COLO668 (cell line): ENCODE measurements at regions not wholly inside any gene's neighbourhood (a gene's known extent, or its start where the extent isn't known, plus 50 kb on each side); places are given as distances from the start of the nearest gene placed in this dataset.
"Not testable (repeated sequence)": the region's sequence is repeated elsewhere in the genome, so short reads cannot be mapped to it uniquely, and the experiment has no call there.

Experiments
- DNase-seq: peaks from one replicate; lab custom pipeline; 2025; ENCODE audit not compliant: unreplicated experiment; lab: John Stamatoyannopoulos, UW

DNA sequence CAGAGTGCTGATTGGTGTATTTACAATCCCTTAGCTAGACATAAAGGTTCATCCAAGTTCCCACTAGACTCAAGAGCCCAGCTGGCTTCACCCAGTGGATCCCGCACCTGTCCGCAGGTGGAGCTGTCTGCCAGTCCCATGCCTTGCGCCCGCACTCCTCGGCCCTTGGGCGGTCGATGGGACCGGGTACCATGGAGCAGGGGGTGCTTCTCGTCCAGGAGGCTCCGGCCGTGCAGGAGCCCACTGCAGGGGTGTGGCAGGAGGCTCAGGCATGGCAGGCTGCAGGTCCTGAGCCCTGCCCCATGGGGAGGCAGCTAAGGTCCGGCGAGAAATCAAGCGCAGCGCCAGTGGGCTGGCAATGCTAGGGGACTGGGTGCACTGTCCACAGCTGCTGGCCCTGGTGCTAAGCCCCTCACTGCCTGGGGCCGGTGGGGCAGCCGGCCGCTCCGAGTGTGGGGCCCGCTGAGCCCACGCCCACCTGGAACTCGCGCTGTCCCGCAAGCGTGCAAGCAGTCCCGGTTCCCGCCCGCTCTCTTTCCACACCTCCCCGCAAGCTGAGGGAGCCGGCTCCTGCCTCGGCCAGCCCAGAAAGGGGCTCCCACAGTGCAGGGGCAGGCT, 1206.3 kb downstream of the OTOL1 start:
- DNase-seq: no peak

DNA sequence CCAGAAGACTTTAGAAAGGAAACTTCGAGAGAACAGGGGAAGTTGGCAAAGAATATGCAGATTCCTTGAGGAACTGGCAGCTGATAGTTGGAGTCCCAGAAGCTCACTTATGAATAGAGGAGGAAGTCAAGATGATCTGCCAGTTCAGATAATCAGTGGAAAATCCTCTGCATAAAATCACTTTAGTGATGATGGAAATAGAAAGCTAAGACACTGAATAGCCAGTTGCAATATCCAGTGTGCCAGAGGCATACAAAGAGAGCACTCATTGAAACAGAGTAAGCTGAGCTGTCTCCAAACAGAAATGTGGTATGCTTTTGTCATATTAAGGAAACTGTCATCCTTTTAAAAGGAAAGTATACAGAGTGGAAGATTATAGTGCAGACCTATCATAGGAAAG, 1207.6 kb downstream of the OTOL1 start:
- no peak for DNase-seq

- no peak for DNase-seq
These were observed 1208.3 kb downstream of the OTOL1 start for GRCh38 chr3:162704799-162705385.

DNA sequence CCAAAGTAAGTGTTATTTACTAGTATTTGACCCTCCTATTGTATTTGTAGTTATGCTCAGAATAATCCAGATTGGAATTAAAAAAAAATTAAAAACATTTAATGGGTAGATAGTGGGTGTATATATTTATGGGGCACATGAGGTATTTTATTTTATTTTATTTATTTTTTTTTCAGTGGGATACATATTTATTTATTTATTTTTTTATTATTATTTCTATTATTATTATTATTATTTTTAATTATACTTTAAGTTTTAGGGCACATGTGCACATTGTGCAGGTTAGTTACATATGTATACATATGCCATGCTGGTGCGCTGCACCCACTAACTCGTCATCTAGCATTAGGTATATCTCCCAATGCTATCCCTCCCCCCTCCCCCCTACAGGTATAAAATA, 1211.8 kb downstream of the OTOL1 start:
- not testable (repeated sequence) for DNase-seq

DNA sequence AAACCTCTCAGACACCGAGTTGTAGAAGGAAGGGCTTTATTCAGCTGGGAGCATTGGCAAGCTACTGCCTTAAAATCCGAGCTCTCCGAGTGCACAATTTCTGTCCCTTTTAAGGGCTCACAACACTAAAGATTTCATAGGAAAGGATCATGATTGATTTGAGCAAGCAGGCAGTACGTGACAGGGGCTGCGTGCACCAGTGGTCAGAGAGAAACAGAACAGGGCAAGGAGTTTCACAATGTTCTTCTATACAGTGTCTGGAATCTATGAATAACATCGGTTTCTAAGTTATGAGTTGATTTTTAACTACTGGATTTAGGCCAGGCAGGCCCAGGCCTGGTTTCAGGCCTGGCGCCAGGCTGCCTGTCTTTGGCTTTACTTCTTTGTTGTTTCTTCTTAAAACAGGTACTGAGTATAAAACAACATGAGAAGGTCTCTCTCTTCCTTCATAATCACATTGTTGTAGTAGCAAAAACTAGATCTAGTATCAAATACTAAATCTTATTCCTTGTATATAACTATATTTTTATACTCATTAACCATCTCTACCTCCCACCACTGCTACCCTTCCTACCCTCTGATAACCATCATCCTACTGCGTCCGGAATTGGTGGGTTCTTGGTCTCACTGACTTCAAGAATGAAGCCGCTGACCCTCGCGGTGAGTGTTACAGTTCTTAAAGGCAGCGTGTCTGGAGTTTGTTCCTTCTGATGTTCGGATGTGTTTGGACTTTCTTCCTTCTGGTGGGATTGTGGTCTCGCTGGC, 1212.5 kb downstream of the OTOL1 start:
- DNase-seq: not testable (repeated sequence)

DNA sequence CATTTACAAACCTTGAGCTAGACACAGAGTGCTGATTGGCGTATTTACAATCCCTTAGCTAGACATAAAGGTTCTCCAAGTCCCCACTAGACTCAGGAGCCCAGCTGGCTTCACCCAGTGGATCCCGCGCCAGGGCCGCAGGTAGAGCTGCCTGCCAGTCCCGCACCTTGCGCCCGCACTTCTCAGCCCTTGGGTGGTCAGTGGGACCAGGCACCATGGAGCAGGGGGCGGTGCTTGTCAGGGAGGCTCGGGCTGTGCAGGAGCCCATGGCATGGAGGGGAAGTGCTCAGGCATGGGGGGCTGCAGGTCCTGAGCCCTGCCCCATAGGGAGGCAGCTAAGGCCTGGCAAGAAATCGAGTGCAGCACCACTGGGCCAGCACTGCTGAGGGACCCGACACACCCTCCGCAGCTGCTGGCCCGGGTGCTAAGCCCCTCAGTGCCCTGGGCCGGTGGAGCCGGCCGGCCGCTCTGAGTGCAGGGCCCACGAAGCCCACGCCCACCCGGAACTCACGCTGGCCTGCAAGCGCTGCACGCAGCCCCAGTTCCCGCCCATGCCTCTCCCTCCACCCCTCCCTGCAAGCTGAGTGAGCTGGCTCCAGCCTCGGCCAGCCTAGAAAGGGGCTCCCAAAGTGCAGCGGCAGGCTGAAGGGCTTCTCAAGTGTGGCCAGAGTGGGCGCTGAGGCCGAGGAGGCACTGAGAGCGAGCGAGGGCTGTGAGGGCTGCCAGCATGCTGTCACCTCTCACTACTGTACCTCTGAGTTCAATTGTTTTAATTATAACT, 1213.9 kb downstream of the OTOL1 start:
- DNase-seq: no peak

GRCh38 chr3:162717074-162717473, 1220.5 kb downstream of the OTOL1 start:
- DNase-seq: not testable (repeated sequence)

DNA sequence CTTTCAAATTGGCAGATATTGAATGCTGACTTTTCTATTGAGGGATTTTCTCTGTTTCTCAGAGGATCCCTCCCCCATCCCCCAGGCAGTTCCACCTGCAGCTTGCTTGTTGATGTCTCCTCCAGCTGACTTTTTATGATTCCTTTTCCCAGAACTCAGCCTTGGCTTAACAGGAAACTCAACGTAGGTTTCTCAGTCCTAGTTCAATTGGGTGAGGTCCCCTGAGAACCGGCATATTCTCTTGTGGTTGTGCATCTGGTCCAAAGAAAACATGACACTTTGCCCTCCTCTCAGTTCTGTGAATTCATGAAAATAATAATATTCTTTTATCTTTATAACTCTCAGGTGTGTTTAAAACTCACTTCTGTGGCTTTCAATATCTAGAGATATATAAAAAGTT, 1222.1 kb downstream of the OTOL1 start:
- no peak for DNase-seq

GRCh38 chr3:162719684-162720341, 1223.2 kb downstream of the OTOL1 start:
- no peak for DNase-seq

GRCh38 chr3:162721736-162722135, 1225.1 kb downstream of the OTOL1 start:
- no peak for DNase-seq

DNA sequence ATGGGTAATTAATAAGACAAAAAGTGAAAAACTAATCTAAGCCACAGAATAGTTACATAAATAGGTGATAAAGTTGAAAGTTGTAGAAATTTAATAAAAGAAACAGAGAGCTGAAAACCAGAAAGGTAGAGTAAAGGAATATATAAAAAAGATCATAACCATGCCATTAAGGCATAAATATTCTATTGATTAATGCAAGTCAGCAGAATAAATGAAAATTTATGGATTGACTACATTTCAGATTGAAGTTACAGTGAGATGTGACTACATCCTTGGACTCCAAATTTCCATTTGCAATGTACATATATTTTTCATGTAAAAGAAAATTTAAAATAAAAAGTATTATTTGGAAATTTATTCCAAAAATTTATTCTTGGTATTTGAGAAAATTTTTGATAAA, 1225.7 kb downstream of the OTOL1 start:
- DNase-seq: no peak

DNA sequence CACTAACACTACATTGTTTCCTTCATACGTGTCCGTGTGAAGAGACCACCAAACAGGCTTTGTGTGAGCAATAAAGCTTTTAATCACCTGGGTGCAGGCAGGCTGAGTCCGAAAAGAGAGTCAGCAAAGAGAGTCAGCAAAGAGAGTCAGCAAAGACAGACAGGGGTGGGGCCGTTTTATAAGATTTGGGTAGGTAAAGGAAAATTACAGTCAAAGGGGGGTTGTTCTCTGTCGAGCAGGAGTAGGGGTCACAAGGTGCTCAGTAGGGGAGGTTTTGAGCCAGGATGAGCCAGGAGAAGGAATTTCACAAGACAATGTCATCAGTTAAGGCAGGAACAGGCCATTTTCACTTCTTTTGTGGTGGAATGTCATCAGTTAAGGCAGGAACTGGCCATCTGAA, 1226.2 kb downstream of the OTOL1 start:
- not testable (repeated sequence) for DNase-seq

DNA sequence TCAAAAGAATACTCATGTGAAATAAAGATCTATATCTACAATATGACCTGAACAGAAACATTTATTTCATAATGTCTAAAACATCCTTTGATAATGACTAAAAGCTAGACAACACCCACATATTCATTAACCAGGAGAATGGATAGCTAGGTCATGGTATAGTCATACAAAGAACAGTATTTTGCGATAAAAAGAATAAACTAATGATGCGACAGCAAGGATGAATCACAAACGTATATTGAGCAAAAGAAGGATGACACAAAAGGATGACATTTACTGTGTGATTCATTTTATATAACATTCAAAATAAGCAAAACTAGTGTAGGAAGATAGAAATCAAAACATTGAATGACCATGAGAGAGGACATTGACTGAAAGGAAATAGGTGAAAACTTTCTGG, 1233.1 kb downstream of the OTOL1 start:
- no peak for DNase-seq

DNA sequence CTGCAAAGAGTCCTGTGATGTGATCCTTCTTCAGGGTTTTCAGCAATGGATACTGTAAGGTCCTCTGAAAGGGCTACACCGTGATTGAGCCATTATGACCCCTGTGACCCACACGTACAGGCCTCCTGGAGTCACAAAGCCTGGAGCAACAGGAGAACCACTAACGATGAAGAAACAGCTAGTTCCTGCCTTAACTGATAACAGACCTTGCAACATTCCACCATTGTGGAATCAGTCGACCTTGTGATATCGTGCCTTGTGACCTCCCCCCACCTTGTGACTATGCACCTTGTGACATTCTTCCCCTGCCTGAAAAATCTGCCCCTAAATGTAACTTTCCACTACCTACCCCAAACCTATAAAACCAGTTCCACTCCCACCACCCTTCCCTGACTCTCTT, 1235.4 kb downstream of the OTOL1 start:
- not testable (repeated sequence) for DNase-seq

DNA sequence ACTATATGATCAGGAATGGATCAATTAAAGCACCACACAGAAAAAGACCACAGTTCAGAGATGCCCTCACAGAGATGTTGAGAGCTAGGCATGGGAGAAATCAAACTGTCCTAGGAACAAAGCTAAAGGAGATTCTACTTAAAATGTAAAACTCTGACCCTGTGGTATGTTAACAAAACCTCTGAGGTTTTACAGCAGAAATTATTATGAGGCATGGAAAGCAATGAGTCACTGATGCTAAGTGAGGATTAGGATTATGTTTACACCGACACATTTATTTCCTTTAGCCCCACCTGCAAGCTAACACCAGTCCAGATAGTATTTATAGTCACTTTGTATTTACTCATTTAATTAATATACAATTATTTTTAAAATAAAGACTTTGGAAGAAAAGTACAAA, 1242.2 kb downstream of the OTOL1 start:
- no peak for DNase-seq

DNA sequence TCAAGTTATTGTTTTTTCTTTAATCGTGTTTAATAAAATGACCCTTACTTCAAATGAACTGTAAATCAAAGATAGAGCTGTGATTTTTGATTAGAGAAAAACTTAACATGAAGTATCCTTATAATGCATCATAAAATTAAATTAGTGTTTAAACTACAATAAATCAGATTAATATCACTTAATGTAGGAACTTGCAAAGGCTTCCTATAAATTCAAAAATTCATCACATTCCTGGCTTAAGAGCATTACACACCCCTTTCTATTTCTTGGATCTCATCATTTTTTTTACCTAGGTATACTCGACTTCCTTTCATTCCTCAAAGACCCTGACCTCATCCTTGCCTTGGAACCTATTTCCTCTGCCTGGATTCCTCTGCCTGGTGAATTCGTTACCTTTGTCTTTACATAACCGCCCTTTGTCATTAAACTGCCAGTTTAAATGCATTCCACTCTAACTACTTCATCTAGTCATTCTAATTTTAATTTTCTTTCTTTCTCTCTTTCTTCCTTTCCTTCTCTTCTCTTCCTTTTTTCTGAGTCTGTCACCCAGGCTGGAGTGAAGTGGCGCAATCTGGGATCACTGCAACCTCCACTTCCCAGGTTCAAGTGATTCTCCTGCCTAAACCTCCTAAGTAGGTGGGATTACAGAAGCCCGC, 1244.5 kb downstream of the OTOL1 start:
- DNase-seq: no peak

DNA sequence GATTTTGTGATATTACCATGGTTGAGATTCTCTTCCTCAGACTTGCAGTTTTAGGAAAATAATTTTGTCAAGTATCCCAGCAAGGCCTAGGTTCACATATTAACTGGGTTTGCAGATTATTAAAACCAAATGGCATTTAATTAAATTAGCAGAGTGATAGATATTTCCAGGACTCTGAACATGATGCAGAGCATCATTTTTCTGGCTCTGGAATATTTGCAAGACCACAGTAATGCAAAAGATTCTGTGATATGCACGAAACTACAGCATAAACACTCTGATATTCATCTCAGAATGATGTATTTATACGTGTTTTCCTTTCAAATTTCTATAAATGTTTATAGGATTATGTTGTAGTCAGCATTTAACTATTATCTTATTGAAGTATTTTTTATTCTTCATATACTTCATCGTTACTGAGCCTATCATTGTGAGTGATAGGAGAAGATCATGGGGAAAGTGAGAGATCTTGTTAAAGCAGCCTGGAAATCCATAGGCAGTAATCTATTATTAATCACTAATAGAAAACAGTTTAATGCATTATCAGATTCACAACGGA, 1245.6 kb downstream of the OTOL1 start:
- no peak for DNase-seq

- no peak for DNase-seq
These were observed 1246.5 kb downstream of the OTOL1 start for GRCh38 chr3:162743091-162743490.

DNA sequence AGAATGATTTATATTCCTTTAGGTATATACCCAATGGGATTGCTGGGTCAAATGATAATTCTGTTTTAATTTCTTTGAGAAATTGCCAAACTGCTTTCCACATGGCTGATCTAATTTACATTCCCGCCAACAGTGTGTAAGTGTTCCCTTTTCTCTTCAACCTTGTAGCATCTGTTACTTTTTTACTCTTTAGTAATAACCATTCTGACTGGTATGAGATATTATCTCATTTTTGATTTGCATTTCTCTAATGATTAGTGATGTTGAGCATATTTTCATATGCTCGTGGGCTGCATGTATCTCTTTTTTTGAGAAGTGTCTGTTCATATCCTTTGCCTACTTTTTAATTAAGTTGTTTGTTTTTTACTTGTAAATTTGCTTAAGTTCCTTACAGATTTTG, 1264.2 kb downstream of the OTOL1 start:
- no peak for DNase-seq

- DNase-seq: no peak
These were observed 1267.6 kb downstream of the OTOL1 start for GRCh38 chr3:162764051-162764807.
